ENCODE measurements at regions not wholly inside any gene's neighbourhood (a gene's known extent, or its start where the extent isn't known, plus 50 kb on each side); places are given as distances from the start of the nearest gene placed in this dataset.

- Mint-ChIP-seq H3K27ac (no peak overlapping the region), H3K36me3 (no peaks in the 10 kb centered on the region), H3K4me3 (no peak overlapping the region), H3K27me3 (ENCODE audit: low read depth in 3 of 3) (no peaks in the 10 kb centered on the region), H3K4me1 (no peaks in the 10 kb centered on the region), H3K9me3 (peaks cover 0 to 22% (median 10%) of the 10 kb centered on the region in 7 donors)
- Histone ChIP-seq H3K27me3 (ENCODE audit: control insufficient read depth in 2 of 2, insufficient read depth in 2 of 2, low read length in 2 of 2) (no peaks in the 10 kb centered on the region), H3K27ac (ENCODE audit: low read depth in 1 of 2, low read length in 2 of 2) (no peak overlapping the region), H3K9me3 (replicated peaks in 1 of 2; ENCODE audit: control insufficient read depth in 1 of 2, insufficient read depth in 1 of 2, low read length in 2 of 2) (peaks cover 7 to 10% of the 10 kb centered on the region in 2 donors), H3K4me2 (replicated peaks; ENCODE audit: extremely low read depth, low read length, poor library complexity, severe bottlenecking) (no peak overlapping the region), H2AFZ (ENCODE audit: insufficient read depth, low read depth, low read length, poor library complexity, severe bottlenecking) (no peak overlapping the region), H3K4me3 (replicated peaks in 1 of 3; ENCODE audit: low read depth in 2 of 3, low read length in 3 of 3) (no peak overlapping the region), H3K9ac (ENCODE audit: insufficient read depth, low read length, poor library complexity, severe bottlenecking) (no peak overlapping the region), H3K79me2 (ENCODE audit: insufficient read depth, low read length) (no peaks in the 10 kb centered on the region), H3K4me1 (ENCODE audit: control insufficient read depth in 1 of 2, insufficient read depth in 2 of 2, low read length in 2 of 2) (no peaks in the 10 kb centered on the region), H3K36me3 (replicated peaks in 1 of 2; ENCODE audit: control insufficient read depth in 1 of 2, insufficient read depth in 2 of 2, low read length in 2 of 2) (no peaks in the 10 kb centered on the region), H4K20me1 (ENCODE audit: insufficient read depth, low read length) (no peaks in the 10 kb centered on the region)
- intact Hi-C loops (cut with micrococcal nuclease) = no loop called here
- DNase-seq = no peak
- TF ChIP-seq CTCF (IDR thresholded peaks at IDR 0.05) = no peak
Measured at GRCh38 chr2:18671363-18671762, 82.0 kb upstream of the NT5C1B start.

GRCh38 chr2:18668221-18668620 is 78.9 kb upstream of the NT5C1B start:
- Mint-ChIP-seq H3K36me3 (no peaks in the 10 kb centered on the region), H3K9me3 (peaks cover 0 to 10% (median 6%) of the 10 kb centered on the region in 7 donors), H3K4me3 (no peak overlapping the region), H3K27ac (no peak overlapping the region), H3K4me1 (no peaks in the 10 kb centered on the region), H3K27me3 (ENCODE audit: low read depth in 3 of 3) (no peaks in the 10 kb centered on the region)
- peaks cover 0 to 8% of the 10 kb centered on the region in 2 donors for H3K9me3 ChIP-seq (replicated peaks in 1 of 2; ENCODE audit: control insufficient read depth in 1 of 2, insufficient read depth in 1 of 2, low read length in 2 of 2)
- no peak overlapping the region for H2AFZ ChIP-seq (ENCODE audit: insufficient read depth, low read depth, low read length, poor library complexity, severe bottlenecking)
- intact Hi-C loops (cut with micrococcal nuclease) = no loop called here
- H3K9ac ChIP-seq (ENCODE audit: insufficient read depth, low read length, poor library complexity, severe bottlenecking) = no peak overlapping the region
- H3K4me2 ChIP-seq (replicated peaks; ENCODE audit: extremely low read depth, low read length, poor library complexity, severe bottlenecking) = no peak overlapping the region
- TF ChIP-seq CTCF (IDR thresholded peaks at IDR 0.05) = no peak
- H4K20me1 ChIP-seq (ENCODE audit: insufficient read depth, low read length) = no peaks in the 10 kb centered on the region
- no CpG with 5 or more reads among the region's 2 CpGs for WGBS (ENCODE audit: insufficient coverage)
- H3K27me3 ChIP-seq (ENCODE audit: control insufficient read depth in 2 of 2, insufficient read depth in 2 of 2, low read length in 2 of 2) = no peaks in the 10 kb centered on the region
- no peaks in the 10 kb centered on the region for H3K4me1 ChIP-seq (ENCODE audit: control insufficient read depth in 1 of 2, insufficient read depth in 2 of 2, low read length in 2 of 2)
- H3K4me3 ChIP-seq (replicated peaks in 1 of 3; ENCODE audit: low read depth in 2 of 3, low read length in 3 of 3) = no peak overlapping the region
- no peaks in the 10 kb centered on the region for H3K79me2 ChIP-seq (ENCODE audit: insufficient read depth, low read length)
- no peaks in the 10 kb centered on the region for H3K36me3 ChIP-seq (replicated peaks in 1 of 2; ENCODE audit: control insufficient read depth in 1 of 2, insufficient read depth in 2 of 2, low read length in 2 of 2)
- DNase-seq = no peak
- H3K27ac ChIP-seq (ENCODE audit: low read depth in 1 of 2, low read length in 2 of 2) = no peak overlapping the region

Measured in CD14-positive monocyte (primary cell).